ENCODE measurements at regions not wholly inside any gene's neighbourhood (a gene's known extent, or its start where the extent isn't known, plus 50 kb on each side); places are given as distances from the start of the nearest gene placed in this dataset.

- no TSS peak for BruUV-seq (replicated peaks)
- 5% methylated on average over 1 of the region's 1 CpG for WGBS (ENCODE audit: insufficient coverage, low coverage, missing lambda C conversion rate)
These were observed 170.3 kb downstream of the COPRS start for GRCh38 chr17:31688701-31689100.

More at GRCh38 chr17:31688701-31689100, 170.3 kb downstream of the COPRS start:
- H3K9me3 ChIP-seq (replicated peaks; ENCODE audit: control insufficient read depth, insufficient read depth, low read depth, low read length): no peaks in the 10 kb centered on the region
- no peaks in the 10 kb centered on the region for H3K9me1 ChIP-seq (ENCODE audit: control insufficient read depth, insufficient read depth, low read length)
- ChIA-PET POLR2A (no interaction called here), CTCF (ENCODE audit: low intra/inter-chr PET ratio) (no interaction called here)
- H3K27ac ChIP-seq (ENCODE audit: extremely low read depth, low read depth, low read length): no peak overlapping the region
- H3K79me2 ChIP-seq (ENCODE audit: control insufficient read depth, insufficient read depth, low read length): no peaks in the 10 kb centered on the region
- DNase-seq (ENCODE audit: extremely low read depth in 1 of 4, low spot score in 3 of 4): no peak
- no peak overlapping the region for H2AFZ ChIP-seq (ENCODE audit: low read depth, low read length)
- intact Hi-C loops (cut with micrococcal nuclease) (no loop called here), in situ Hi-C loops (cut with MboI) (no loop called here)
- H3K27me3 ChIP-seq (ENCODE audit: control insufficient read depth in 2 of 2, insufficient read depth in 2 of 2, low read length in 2 of 2): peaks cover 3 to 16% of the 10 kb centered on the region in 2 experiments; a peak in 4 of 5 replicates
- H3K9ac ChIP-seq (ENCODE audit: insufficient read depth in 1 of 2, low read depth in 2 of 2, low read length in 2 of 2): no peak overlapping the region
- no peak for ATAC-seq
- FAIRE-seq: no peak
- no peak overlapping the region for H3K4me3 ChIP-seq
- no peaks in the 10 kb centered on the region for H3K36me3 ChIP-seq (ENCODE audit: control insufficient read depth, insufficient read depth, low read length)
- no peak for TF ChIP-seq RBM39 (optimal IDR thresholded peaks at IDR 0.05; ENCODE audit: low read depth, low read length)
- TF ChIP-seq SIX5 (IDR thresholded peaks at IDR 0.05; ENCODE audit: borderline replicate concordance in 1 of 2, insufficient read depth in 1 of 2, low read depth in 1 of 2, low read length in 2 of 2): no peak
- no peak for TF ChIP-seq PHTF2 (CRISPR knock-in tag; IDR thresholded peaks at IDR 0.05)
- TF ChIP-seq ZNF12 (CRISPR knock-in tag; IDR thresholded peaks at IDR 0.05): no peak
- TF ChIP-seq MED1 (CRISPR knock-in tag; IDR thresholded peaks at IDR 0.05; ENCODE audit: borderline replicate concordance): no peak
- TF ChIP-seq ZNF212 (CRISPR knock-in tag; IDR thresholded peaks at IDR 0.05): no peak
- TF ChIP-seq, protein P1, sequence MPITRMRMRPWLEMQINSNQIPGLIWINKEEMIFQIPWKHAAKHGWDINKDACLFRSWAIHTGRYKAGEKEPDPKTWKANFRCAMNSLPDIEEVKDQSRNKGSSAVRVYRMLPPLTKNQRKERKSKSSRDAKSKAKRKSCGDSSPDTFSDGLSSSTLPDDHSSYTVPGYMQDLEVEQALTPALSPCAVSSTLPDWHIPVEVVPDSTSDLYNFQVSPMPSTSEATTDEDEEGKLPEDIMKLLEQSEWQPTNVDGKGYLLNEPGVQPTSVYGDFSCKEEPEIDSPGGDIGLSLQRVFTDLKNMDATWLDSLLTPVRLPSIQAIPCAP (CRISPR knock-in tag; IDR thresholded peaks at IDR 0.05; ENCODE audit: borderline replicate concordance): no peak
- TF ChIP-seq CREM (IDR thresholded peaks at IDR 0.05; ENCODE audit: low read depth): no peak
- TF ChIP-seq HSF4 (CRISPR knock-in tag; IDR thresholded peaks at IDR 0.05; ENCODE audit: borderline replicate concordance): no peak
- TF ChIP-seq RFX5 (IDR thresholded peaks at IDR 0.05; ENCODE audit: low read depth, low read length): no peak
- TF ChIP-seq ZBTB2 (IDR thresholded peaks at IDR 0.05): no peak
- no peak for TF ChIP-seq NFXL1 (CRISPR knock-in tag; IDR thresholded peaks at IDR 0.05)
- TF ChIP-seq KDM5B (IDR thresholded peaks at IDR 0.05; ENCODE audit: insufficient replicate concordance, low read depth, low read length): no peak
- no peak for TF ChIP-seq CBX2 (IDR thresholded peaks at IDR 0.05; ENCODE audit: insufficient read depth, low read length, poor library complexity, severe bottlenecking)
- no peak for TF ChIP-seq SIN3B (IDR thresholded peaks at IDR 0.05; ENCODE audit: low read depth)
- no peak overlapping the region for H3K4me2 ChIP-seq (ENCODE audit: insufficient read depth, low read length)
- H4K20me1 ChIP-seq (replicated peaks; ENCODE audit: control insufficient read depth, insufficient read depth, low read length): no peaks in the 10 kb centered on the region; the same call in 1 of the 2 replicates
- no peaks in the 10 kb centered on the region for H3K4me1 ChIP-seq (replicated peaks in 1 of 2; ENCODE audit: control insufficient read depth in 2 of 2, insufficient read depth in 2 of 2, low read length in 2 of 2)
